ENCODE measurements at regions not wholly inside any gene's neighbourhood (a gene's known extent, or its start where the extent isn't known, plus 50 kb on each side); places are given as distances from the start of the nearest gene placed in this dataset.

DNA sequence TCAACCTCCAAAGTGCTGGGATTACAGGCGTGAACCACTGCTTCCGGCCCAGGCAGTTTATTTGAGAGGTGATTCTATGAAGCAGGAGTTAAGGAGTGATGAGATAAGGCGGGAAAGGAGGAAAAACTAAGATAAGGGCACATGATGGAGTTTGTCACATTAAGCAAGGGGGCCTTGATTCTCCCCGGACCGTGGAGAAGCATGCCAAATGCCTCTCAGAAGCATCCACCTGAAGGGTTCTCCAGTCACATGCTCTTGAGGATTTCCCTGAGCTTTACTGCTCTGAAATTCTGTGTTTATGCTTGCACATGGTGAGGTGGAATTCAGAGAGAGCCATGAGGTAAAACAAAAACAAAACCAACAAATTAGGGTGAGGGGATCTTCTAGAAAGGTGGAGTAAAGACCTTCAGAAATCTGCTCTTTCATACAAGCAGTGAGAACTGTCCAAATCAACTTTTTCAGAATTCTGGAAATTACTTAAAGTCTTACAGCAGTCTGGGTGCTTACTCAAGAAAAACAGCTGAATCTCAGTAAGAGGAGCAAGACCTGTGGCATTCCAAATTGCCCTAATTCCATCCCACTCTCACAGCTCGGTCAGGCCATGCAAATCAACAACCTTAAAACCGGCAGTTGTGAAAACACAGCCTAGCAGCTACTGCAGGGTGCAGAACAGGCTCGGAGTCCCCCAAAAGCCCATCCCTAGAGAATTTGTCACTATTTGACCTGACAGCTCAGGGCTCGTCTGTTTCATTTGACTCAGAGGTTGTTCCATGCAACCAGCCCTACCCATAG lies 69.1 kb upstream of the CTLA4 start:
- TF ChIP-seq, protein P1, sequence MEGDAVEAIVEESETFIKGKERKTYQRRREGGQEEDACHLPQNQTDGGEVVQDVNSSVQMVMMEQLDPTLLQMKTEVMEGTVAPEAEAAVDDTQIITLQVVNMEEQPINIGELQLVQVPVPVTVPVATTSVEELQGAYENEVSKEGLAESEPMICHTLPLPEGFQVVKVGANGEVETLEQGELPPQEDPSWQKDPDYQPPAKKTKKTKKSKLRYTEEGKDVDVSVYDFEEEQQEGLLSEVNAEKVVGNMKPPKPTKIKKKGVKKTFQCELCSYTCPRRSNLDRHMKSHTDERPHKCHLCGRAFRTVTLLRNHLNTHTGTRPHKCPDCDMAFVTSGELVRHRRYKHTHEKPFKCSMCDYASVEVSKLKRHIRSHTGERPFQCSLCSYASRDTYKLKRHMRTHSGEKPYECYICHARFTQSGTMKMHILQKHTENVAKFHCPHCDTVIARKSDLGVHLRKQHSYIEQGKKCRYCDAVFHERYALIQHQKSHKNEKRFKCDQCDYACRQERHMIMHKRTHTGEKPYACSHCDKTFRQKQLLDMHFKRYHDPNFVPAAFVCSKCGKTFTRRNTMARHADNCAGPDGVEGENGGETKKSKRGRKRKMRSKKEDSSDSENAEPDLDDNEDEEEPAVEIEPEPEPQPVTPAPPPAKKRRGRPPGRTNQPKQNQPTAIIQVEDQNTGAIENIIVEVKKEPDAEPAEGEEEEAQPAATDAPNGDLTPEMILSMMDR (conservative IDR thresholded peaks at IDR 0.05 in 1 of 2, IDR thresholded peaks at IDR 0.05 in 1 of 2; ENCODE audit: low read depth in 1 of 2, low read length in 2 of 2): no peak
- TF ChIP-seq EZH2 (IDR thresholded peaks at IDR 0.05; ENCODE audit: low read length, missing control alignments): no peak
